ENCODE measurements at regions not wholly inside any gene's neighbourhood (a gene's known extent, or its start where the extent isn't known, plus 50 kb on each side); places are given as distances from the start of the nearest gene placed in this dataset.

GRCh38 chr1:223489439-223489838 is 96.2 kb downstream of the CCDC185 start:
- Histone ChIP-seq H3K4me2 (ENCODE audit: control insufficient read depth, insufficient read depth) (no peak overlapping the region), H4K20me1 (ENCODE audit: control insufficient read depth, insufficient read depth) (no peaks in the 10 kb centered on the region), H2AFZ (ENCODE audit: control insufficient read depth, low read depth, low read length) (no peak overlapping the region), H3K4me1 (ENCODE audit: control insufficient read depth, insufficient read depth, low read length) (no peaks in the 10 kb centered on the region), H3K36me3 (ENCODE audit: control insufficient read depth in 2 of 2, insufficient read depth in 2 of 2, low read length in 1 of 2) (no peaks in the 10 kb centered on the region), H3K27me3 (replicated peaks in 1 of 2; ENCODE audit: control insufficient read depth in 2 of 2, insufficient read depth in 2 of 2, low read length in 1 of 2) (peaks cover 0 to 1% of the 10 kb centered on the region in 2 experiments; a peak in 2 of 4 replicates), H3K9me3 (replicated peaks; ENCODE audit: control insufficient read depth, insufficient read depth, low read length) (no peaks in the 10 kb centered on the region), H3K79me2 (ENCODE audit: control insufficient read depth, insufficient read depth, low read length) (no peaks in the 10 kb centered on the region), H3K9ac (ENCODE audit: control insufficient read depth, insufficient read depth, low read length) (no peak overlapping the region), H3K27ac (ENCODE audit: control insufficient read depth, insufficient read depth) (no peak overlapping the region), H3K4me3 (no peak overlapping the region)
- RAD21 ChIA-PET (ENCODE audit: unreplicated experiment): no interaction called here
- ATAC-seq (no peak), FAIRE-seq (no peak), DNase-seq (ENCODE audit: low read depth, low spot score) (no peak)
- SMC1A ChIA-PET (ENCODE audit: uncharacterized antibody, unreplicated experiment): no interaction called here
- in situ Hi-C loops (cut with MboI) (no loop called here), intact Hi-C loops (cut with micrococcal nuclease; ENCODE audit: unreplicated experiment) (no loop called here)
- BruUV-seq (replicated peaks): no TSS peak
- no peak for TF ChIP-seq TARDBP (IDR thresholded peaks at IDR 0.05; ENCODE audit: borderline replicate concordance)
- no peak for TF ChIP-seq ZBTB40 (IDR thresholded peaks at IDR 0.05; ENCODE audit: borderline replicate concordance)
- no peak for TF ChIP-seq NR2F1 (conservative IDR thresholded peaks at IDR 0.05)
- TF ChIP-seq ZNF24 (IDR thresholded peaks at IDR 0.05): no peak
- no peak for TF ChIP-seq ATF7 (IDR thresholded peaks at IDR 0.05; ENCODE audit: low read depth)
- TF ChIP-seq, protein P1, sequence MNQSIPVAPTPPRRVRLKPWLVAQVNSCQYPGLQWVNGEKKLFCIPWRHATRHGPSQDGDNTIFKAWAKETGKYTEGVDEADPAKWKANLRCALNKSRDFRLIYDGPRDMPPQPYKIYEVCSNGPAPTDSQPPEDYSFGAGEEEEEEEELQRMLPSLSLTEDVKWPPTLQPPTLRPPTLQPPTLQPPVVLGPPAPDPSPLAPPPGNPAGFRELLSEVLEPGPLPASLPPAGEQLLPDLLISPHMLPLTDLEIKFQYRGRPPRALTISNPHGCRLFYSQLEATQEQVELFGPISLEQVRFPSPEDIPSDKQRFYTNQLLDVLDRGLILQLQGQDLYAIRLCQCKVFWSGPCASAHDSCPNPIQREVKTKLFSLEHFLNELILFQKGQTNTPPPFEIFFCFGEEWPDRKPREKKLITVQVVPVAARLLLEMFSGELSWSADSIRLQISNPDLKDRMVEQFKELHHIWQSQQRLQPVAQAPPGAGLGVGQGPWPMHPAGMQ (IDR thresholded peaks at IDR 0.05; ENCODE audit: borderline replicate concordance): no peak
- TF ChIP-seq SKIL (IDR thresholded peaks at IDR 0.05; ENCODE audit: low read depth, poor library complexity, severe bottlenecking): no peak
- no peak for TF ChIP-seq YY1 (IDR thresholded peaks at IDR 0.05; ENCODE audit: low read depth, low read length)
- TF ChIP-seq IKZF2 (IDR thresholded peaks at IDR 0.05): no peak
- no peak for TF ChIP-seq ZNF217 (IDR thresholded peaks at IDR 0.05)
- no peak for TF ChIP-seq JUND (IDR thresholded peaks at IDR 0.05; ENCODE audit: low read depth, low read length)
- no peak for TF ChIP-seq SIN3A (IDR thresholded peaks at IDR 0.05; ENCODE audit: low read depth, low read length)
- TF ChIP-seq, protein P2, sequence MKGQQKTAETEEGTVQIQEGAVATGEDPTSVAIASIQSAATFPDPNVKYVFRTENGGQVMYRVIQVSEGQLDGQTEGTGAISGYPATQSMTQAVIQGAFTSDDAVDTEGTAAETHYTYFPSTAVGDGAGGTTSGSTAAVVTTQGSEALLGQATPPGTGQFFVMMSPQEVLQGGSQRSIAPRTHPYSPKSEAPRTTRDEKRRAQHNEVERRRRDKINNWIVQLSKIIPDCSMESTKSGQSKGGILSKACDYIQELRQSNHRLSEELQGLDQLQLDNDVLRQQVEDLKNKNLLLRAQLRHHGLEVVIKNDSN (IDR thresholded peaks at IDR 0.05; ENCODE audit: borderline replicate concordance, extremely low read length, insufficient read depth, low read depth, low read length): no peak
- no peak for TF ChIP-seq RCOR1 (conservative IDR thresholded peaks at IDR 0.05; ENCODE audit: low read depth, low read length)
- WGBS (ENCODE audit: insufficient coverage, insufficient replicate concordance, low lambda C conversion rate, missing lambda C conversion rate): 20% methylated on average over 5 of the region's 5 CpGs
- CTCF ChIA-PET: no interaction called here
- POLR2A ChIA-PET: no interaction called here
